ENCODE measurements at regions not wholly inside any gene's neighbourhood (a gene's known extent, or its start where the extent isn't known, plus 50 kb on each side); places are given as distances from the start of the nearest gene placed in this dataset.

- Histone ChIP-seq H3K36me3 (ENCODE audit: control insufficient read depth in 4 of 4, insufficient read depth in 3 of 4, low read depth in 1 of 4, low read length in 3 of 4) (no peaks in the 10 kb centered on the region), H3K9me3 (ENCODE audit: control insufficient read depth in 4 of 4, low read length in 3 of 4) (no peaks in the 10 kb centered on the region), H3K4me3 (ENCODE audit: low read depth in 1 of 3, low read length in 3 of 3) (no peak overlapping the region), H3K4me1 (ENCODE audit: control insufficient read depth in 4 of 4, insufficient read depth in 4 of 4, low read length in 3 of 4) (no peaks in the 10 kb centered on the region), H3K27me3 (ENCODE audit: control insufficient read depth in 4 of 4, insufficient read depth in 4 of 4, low read length in 3 of 4) (no peaks in the 10 kb centered on the region), H3K27ac (ENCODE audit: low read depth in 1 of 2, low read length in 2 of 2) (no peak overlapping the region), H3K9ac (ENCODE audit: low read depth in 1 of 2, low read length in 2 of 2) (no peak overlapping the region)
- DNase-seq (ENCODE audit: low spot score): no peak
- 94% methylated on average over 41 of the region's 41 CpGs for WGBS
- TF ChIP-seq HNF4G (IDR thresholded peaks at IDR 0.05): no peak
Measured at GRCh38 chr4:158043971-158044618, 128.7 kb downstream of the GASK1B start.

GRCh38 chr4:158042591-158043030, 130.2 kb downstream of the GASK1B start:
- TF ChIP-seq GABPA (IDR thresholded peaks at IDR 0.05 in 1 of 2, conservative IDR thresholded peaks at IDR 0.05 in 1 of 2): no peak
- no peak for TF ChIP-seq YY1 (IDR thresholded peaks at IDR 0.05)
- no peak for TF ChIP-seq JUND (IDR thresholded peaks at IDR 0.05)
- DNase-seq (ENCODE audit: low spot score): no peak

GRCh38 chr4:158038718-158039117, 134.1 kb downstream of the GASK1B start:
- TF ChIP-seq EGR1 (IDR thresholded peaks at IDR 0.05; ENCODE audit: low read depth in 2 of 2): no peak
- TF ChIP-seq RAD21 (IDR thresholded peaks at IDR 0.05): no peak
- H3K27me3 ChIP-seq (ENCODE audit: control insufficient read depth in 4 of 4, insufficient read depth in 4 of 4, low read length in 3 of 4): no peaks in the 10 kb centered on the region

More at GRCh38 chr4:158042591-158043030, 130.2 kb downstream of the GASK1B start:
- peaks cover 0 to 2% (median 0%) of the 10 kb centered on the region in 4 donors for H3K9me3 ChIP-seq (ENCODE audit: control insufficient read depth in 4 of 4, low read length in 3 of 4)
- H3K27ac ChIP-seq (ENCODE audit: low read depth in 1 of 2, low read length in 2 of 2): no peak overlapping the region
- no peaks in the 10 kb centered on the region for H3K36me3 ChIP-seq (ENCODE audit: control insufficient read depth in 4 of 4, insufficient read depth in 3 of 4, low read depth in 1 of 4, low read length in 3 of 4)
- H3K4me3 ChIP-seq (ENCODE audit: low read depth in 1 of 3, low read length in 3 of 3): no peak overlapping the region
- no peaks in the 10 kb centered on the region for H3K4me1 ChIP-seq (ENCODE audit: control insufficient read depth in 4 of 4, insufficient read depth in 4 of 4, low read length in 3 of 4)
- no peaks in the 10 kb centered on the region for H3K27me3 ChIP-seq (ENCODE audit: control insufficient read depth in 4 of 4, insufficient read depth in 4 of 4, low read length in 3 of 4)
- no peak overlapping the region for H3K9ac ChIP-seq (ENCODE audit: low read depth in 1 of 2, low read length in 2 of 2)

GRCh38 chr4:158036998-158037397, 135.8 kb downstream of the GASK1B start:
- Histone ChIP-seq H3K27me3 (ENCODE audit: control insufficient read depth in 4 of 4, insufficient read depth in 4 of 4, low read length in 3 of 4) (no peaks in the 10 kb centered on the region), H3K27ac (ENCODE audit: low read depth in 1 of 2, low read length in 2 of 2) (no peak overlapping the region), H3K4me1 (ENCODE audit: control insufficient read depth in 4 of 4, insufficient read depth in 4 of 4, low read length in 3 of 4) (no peaks in the 10 kb centered on the region), H3K4me3 (ENCODE audit: low read depth in 1 of 3, low read length in 3 of 3) (no peak overlapping the region), H3K9me3 (ENCODE audit: control insufficient read depth in 4 of 4, low read length in 3 of 4) (peaks cover 0 to 2% (median under 1%) of the 10 kb centered on the region in 4 donors), H3K36me3 (ENCODE audit: control insufficient read depth in 4 of 4, insufficient read depth in 3 of 4, low read depth in 1 of 4, low read length in 3 of 4) (no peaks in the 10 kb centered on the region), H3K9ac (ENCODE audit: low read depth in 1 of 2, low read length in 2 of 2) (no peak overlapping the region)
- TF ChIP-seq FOXA2 (IDR thresholded peaks at IDR 0.05): no peak
- no peak for TF ChIP-seq MAX (IDR thresholded peaks at IDR 0.05)
- TF ChIP-seq YY1 (IDR thresholded peaks at IDR 0.05): no peak
- no peak for TF ChIP-seq HNF4G (IDR thresholded peaks at IDR 0.05)
- TF ChIP-seq ATF3 (IDR thresholded peaks at IDR 0.05): no peak
- no peak for TF ChIP-seq RXRA (IDR thresholded peaks at IDR 0.05)
- TF ChIP-seq REST (IDR thresholded peaks at IDR 0.05): no peak
- TF ChIP-seq HNF4A (conservative IDR thresholded peaks at IDR 0.05): no peak
- no peak for TF ChIP-seq NR2F2 (IDR thresholded peaks at IDR 0.05)
- no peak for TF ChIP-seq RAD21 (IDR thresholded peaks at IDR 0.05)
- no peak for TF ChIP-seq FOXA1 (IDR thresholded peaks at IDR 0.05)
- no peak for TF ChIP-seq GABPA (IDR thresholded peaks at IDR 0.05 in 1 of 2, conservative IDR thresholded peaks at IDR 0.05 in 1 of 2)
- no peak for DNase-seq (ENCODE audit: low spot score)
- 95% methylated on average over 1 of the region's 1 CpG for WGBS

More at GRCh38 chr4:158038718-158039117, 134.1 kb downstream of the GASK1B start:
- Histone ChIP-seq H3K36me3 (ENCODE audit: control insufficient read depth in 4 of 4, insufficient read depth in 3 of 4, low read depth in 1 of 4, low read length in 3 of 4) (no peaks in the 10 kb centered on the region), H3K9ac (ENCODE audit: low read depth in 1 of 2, low read length in 2 of 2) (no peak overlapping the region), H3K27ac (ENCODE audit: low read depth in 1 of 2, low read length in 2 of 2) (no peak overlapping the region), H3K4me3 (ENCODE audit: low read depth in 1 of 3, low read length in 3 of 3) (no peak overlapping the region), H3K4me1 (ENCODE audit: control insufficient read depth in 4 of 4, insufficient read depth in 4 of 4, low read length in 3 of 4) (no peaks in the 10 kb centered on the region), H3K9me3 (ENCODE audit: control insufficient read depth in 4 of 4, low read length in 3 of 4) (peaks cover 0 to 2% (median under 1%) of the 10 kb centered on the region in 4 donors)
- DNase-seq (ENCODE audit: low spot score): no peak
